HCT116 (cell line): ENCODE measurements at regions not wholly inside any gene's neighbourhood (a gene's known extent, or its start where the extent isn't known, plus 50 kb on each side); places are given as distances from the start of the nearest gene placed in this dataset.

Source experiments
- ATAC-seq: fragments of 200-7000 bp; cut with Tn5 transposase; 2 replicates; pipeline ENCODE4 v1.9.1; 2020; ENCODE audit warnings: mild to moderate bottlenecking, moderate library complexity
- BruUV-seq: library from RNA; stranded (reverse); fragments of 400-500 nt; replicated peaks from 2 replicates; lab custom pipeline; 2021; lab: Mats Ljungman, UMichigan
- CTCF ChIA-PET: fragments of 300-600 bp; sonication (Branson Sonifier 250); formaldehyde crosslinking; loops from one replicate; lab custom pipeline; 2021; ENCODE audit warnings: antibody characterized with exemption; lab: Charles Lee
- POLR2A ChIA-PET: fragments of 300-600, 350-600 bp; sonication (Branson Sonifier 250); formaldehyde crosslinking; loops from one replicate; lab custom pipeline; 2021; ENCODE audit warnings: antibody characterized with exemption; lab: Charles Lee
- RAD21 ChIA-PET, 2 experiments: fragments of 300-600 bp; sonication (Branson Sonifier 250); formaldehyde crosslinking; loops; one replicate each; lab custom pipeline; 2023; ENCODE audit warnings: low total read pairs in 2 of 2; ENCODE audit not compliant: uncharacterized antibody in 2 of 2, unreplicated experiment in 2 of 2, low non-redundant PET in 1 of 2; lab: Charles Lee
- DNase-seq: peaks from one replicate; pipeline ENCODE4 v3.0.0-alpha.2; 2010; ENCODE audit warnings: low read depth, low spot score
- H2AFZ ChIP-seq: fragments of 200-600 bp; shearing (Covaris generic), sonication (generic); 2 replicates; pipeline ENCODE4 v1.6.1; 2017; ENCODE audit warnings: low read depth, mixed run types, mixed read lengths, antibody characterized with exemption, low read length; ENCODE audit not compliant: poor library complexity, severe bottlenecking
- H3K27ac ChIP-seq: 2 replicates; pipeline ENCODE4 v1.5.1; 2012; ENCODE audit warnings: low read depth, low read length
- H3K27me3 ChIP-seq: fragments of 200-600 bp; sonication (generic); 2 replicates; pipeline ENCODE4 v1.6.1; 2016; ENCODE audit warnings: mixed run types, low read length, mixed read lengths; ENCODE audit not compliant: insufficient read depth
- H3K36me3 ChIP-seq, 2 experiments: fragments of 200-500 bp in 1 of 2; fragments of 200-600 bp in 1 of 2; sonication (Bioruptor generic) in 1 of 2; sonication (generic) in 1 of 2; 2 replicates each; pipeline versions ENCODE4 v1.5.1 to v1.6.1; 2014 to 2016; ENCODE audit warnings: low read length in 2 of 2, inconsistent platforms in 1 of 2, mixed read lengths in 1 of 2, mixed run types in 1 of 2; ENCODE audit not compliant: insufficient read depth in 2 of 2, control insufficient read depth in 1 of 2
- H3K4me1 ChIP-seq, 2 experiments: fragments of 200-600 bp in 1 of 2; sonication (generic) in 1 of 2; 2 replicates each; pipeline versions ENCODE4 v1.5.1 to v1.6.1; 2012 to 2017; ENCODE audit warnings: low read length in 2 of 2, inconsistent platforms in 1 of 2, mild to moderate bottlenecking in 1 of 2, mixed read lengths in 1 of 2, mixed run types in 1 of 2, moderate library complexity in 1 of 2; ENCODE audit not compliant: insufficient read depth in 2 of 2, control insufficient read depth in 1 of 2
- H3K4me2 ChIP-seq: fragments of 200-600 bp; sonication (generic); 2 replicates; pipeline ENCODE4 v1.6.1; 2017; ENCODE audit warnings: mixed run types, low read length, mixed read lengths
- H3K4me3 ChIP-seq, 2 experiments: fragments of 200-600 bp in 1 of 2; sonication (generic) in 1 of 2; replicated peaks in 1 of 2; 2 replicates each; pipeline ENCODE4 v1.5.1; 2011 to 2016; ENCODE audit warnings: low read length in 2 of 2, control low read depth in 1 of 2, low read depth in 1 of 2, mild to moderate bottlenecking in 1 of 2, mixed read lengths in 1 of 2, mixed run types in 1 of 2
- H3K79me2 ChIP-seq: fragments of 200-600 bp; sonication (generic); 2 replicates; pipeline ENCODE4 v1.6.1; 2017; ENCODE audit warnings: mild to moderate bottlenecking, mixed run types, low read length, moderate library complexity, mixed read lengths; ENCODE audit not compliant: insufficient read depth
- H3K9ac ChIP-seq: fragments of 200-600 bp; sonication (generic); 2 replicates; pipeline ENCODE4 v1.6.1; 2016; ENCODE audit warnings: low read length, mixed read lengths
- H3K9me2 ChIP-seq: fragments of 200-600 bp; sonication (generic), shearing (Covaris generic); 2 replicates; pipeline ENCODE4 v1.6.1; 2017; ENCODE audit warnings: mixed run types, mild to moderate bottlenecking, moderate library complexity; ENCODE audit not compliant: insufficient read depth
- H3K9me3 ChIP-seq, 2 experiments: fragments of 200-500 bp in 1 of 2; fragments of 200-600 bp in 1 of 2; sonication (Bioruptor generic) in 1 of 2; sonication (generic) in 1 of 2; 2 replicates each; pipeline ENCODE4 v1.6.1; 2014 to 2017; ENCODE audit warnings: low read length in 2 of 2, mixed read lengths in 2 of 2, inconsistent platforms in 1 of 2, low read depth in 1 of 2, mild to moderate bottlenecking in 1 of 2, mixed run types in 1 of 2, moderate library complexity in 1 of 2; ENCODE audit not compliant: control insufficient read depth in 1 of 2, insufficient read depth in 1 of 2
- H4K20me1 ChIP-seq: fragments of 200-600 bp; sonication (generic), shearing (Covaris generic); 2 replicates; pipeline ENCODE4 v1.6.1; 2017; ENCODE audit warnings: mixed run types, mild to moderate bottlenecking, moderate library complexity; ENCODE audit not compliant: insufficient read depth
- CBX3 ChIP-seq: IDR thresholded peaks from 2 replicates; pipeline ENCODE4 v1.6.1; 2012; ENCODE audit warnings: low read depth
- CEBPB ChIP-seq: IDR thresholded peaks from 2 replicates; pipeline ENCODE4 v1.6.1; 2012; ENCODE audit warnings: low read depth
- ELF1 ChIP-seq: IDR thresholded peaks from 2 replicates; pipeline ENCODE4 v1.6.1; 2012; ENCODE audit warnings: low read depth, borderline replicate concordance
- EZH2 ChIP-seq: fragments of 200-600 bp; sonication (generic); IDR thresholded peaks from 2 replicates; pipeline ENCODE4 v1.6.1; 2017; ENCODE audit warnings: antibody characterized with exemption, mixed run types
- JUND ChIP-seq: IDR thresholded peaks from 2 replicates; pipeline ENCODE4 v1.6.1; 2012
- RAD21 ChIP-seq: IDR thresholded peaks from 2 replicates; pipeline ENCODE4 v1.6.1; 2012; ENCODE audit warnings: low read depth, mild to moderate bottlenecking
- REST ChIP-seq: IDR thresholded peaks from 2 replicates; pipeline ENCODE4 v1.6.1; 2012; ENCODE audit warnings: low read depth
- SIN3A ChIP-seq: IDR thresholded peaks from 2 replicates; pipeline ENCODE4 v1.6.1; 2012; ENCODE audit warnings: low read depth
- SP1 ChIP-seq: IDR thresholded peaks from 2 replicates; pipeline ENCODE4 v1.6.1; 2012; ENCODE audit warnings: low read depth
- TCF7L2 ChIP-seq: IDR thresholded peaks from 2 replicates; pipeline ENCODE4 v1.7.0; 2011; ENCODE audit warnings: borderline replicate concordance, inconsistent platforms; ENCODE audit not compliant: insufficient read depth, insufficient read length; ENCODE audit errors: extremely low read depth
- ZBTB33 ChIP-seq: IDR thresholded peaks from 2 replicates; pipeline ENCODE4 v1.6.1; 2011; ENCODE audit warnings: mild to moderate bottlenecking, low read length, moderate library complexity; ENCODE audit not compliant: insufficient replicate concordance; ENCODE audit errors: extremely low read depth
- ZFX ChIP-seq: fragments of 450-650 bp; IDR thresholded peaks from 2 replicates; pipeline ENCODE4 v1.6.1; 2017
- ZNF274 ChIP-seq: fragments of 200-500 bp; sonication (Bioruptor generic); IDR thresholded peaks from 2 replicates; pipeline ENCODE4 v1.6.1; 2014; ENCODE audit warnings: mild to moderate bottlenecking, low read depth, low read length, inconsistent platforms
- intact Hi-C: fragments of 100-400 bp; cut with micrococcal nuclease; formaldehyde crosslinking; loops from 2 replicates; pipeline ENCODE4 v1.10.0; 2022

- intact Hi-C loops, result no loop called here
- no peak for DNase-seq
- Histone ChIP-seq H3K27ac (no peak overlapping the region), H3K4me3 (no peak overlapping the region), H3K27me3 (peaks cover 5% of the 10 kb centered on the region; the same call in 1 of the 2 replicates), H3K9ac (no peak overlapping the region)
- BruUV-seq, result no TSS peak
- no peak for TF ChIP-seq ZNF274
- no peak for TF ChIP-seq ZFX
- TF ChIP-seq EZH2, result no peak
- no peak for TF ChIP-seq REST
- TF ChIP-seq SIN3A, result no peak
- TF ChIP-seq CBX3, result no peak
- no peak for TF ChIP-seq SP1
- TF ChIP-seq RAD21, result no peak
- TF ChIP-seq ZBTB33, result no peak
- TF ChIP-seq JUND, result no peak
- no peak for TF ChIP-seq TCF7L2
- no peak for TF ChIP-seq ELF1
- TF ChIP-seq CEBPB, result no peak
- TF ChIP-seq, all 23 proteins: peak for 0
- RAD21 ChIA-PET, result no interaction called here
- Histone ChIP-seq H3K4me2 (no peak overlapping the region), H3K36me3 (no peaks in the 10 kb centered on the region), H3K9me3 (no peaks in the 10 kb centered on the region), H4K20me1 (no peaks in the 10 kb centered on the region), H3K79me2 (no peaks in the 10 kb centered on the region), H3K4me1 (no peaks in the 10 kb centered on the region), H2AFZ (no peak overlapping the region), H3K9me2 (no peaks in the 10 kb centered on the region)
- CTCF ChIA-PET, result interaction anchor here (2.7 kb wide), 1 partner anchor 11 kb away, joined by 9 read pairs; no protein-coding TSS in a partner anchor
- no peak for ATAC-seq
- POLR2A ChIA-PET, result no interaction called here
Observed at GRCh38 chr20:22464312-22465003, 119.9 kb downstream of the FOXA2 start.
